Ishikawa (cell line): ENCODE measurements at regions not wholly inside any gene's neighbourhood (a gene's known extent, or its start where the extent isn't known, plus 50 kb on each side); places are given as distances from the start of the nearest gene placed in this dataset.

Experiments
- CEBPB ChIP-seq: IDR thresholded peaks from 2 replicates; pipeline ENCODE4 v1.6.1; 2012
- CREB1 ChIP-seq: IDR thresholded peaks from 2 replicates; pipeline ENCODE4 v1.6.1; 2012; ENCODE audit warnings: low read depth
- EGR1 ChIP-seq: IDR thresholded peaks from 2 replicates; pipeline ENCODE4 v1.6.1; 2012
- EP300 ChIP-seq: IDR thresholded peaks from 2 replicates; pipeline ENCODE4 v1.6.1; 2012; ENCODE audit warnings: borderline replicate concordance
- FOXM1 ChIP-seq: IDR thresholded peaks from 2 replicates; pipeline ENCODE4 v1.6.1; 2012; ENCODE audit warnings: low read depth, borderline replicate concordance
- MAX ChIP-seq: IDR thresholded peaks from 2 replicates; pipeline ENCODE4 v1.6.1; 2012
- NFIC ChIP-seq: IDR thresholded peaks from 2 replicates; pipeline ENCODE4 v1.6.1; 2012
- RAD21 ChIP-seq: IDR thresholded peaks from 2 replicates; pipeline ENCODE4 v1.6.1; 2012; ENCODE audit warnings: low read depth
- REST ChIP-seq: IDR thresholded peaks from 2 replicates; pipeline ENCODE4 v1.6.1; 2012; ENCODE audit warnings: low read depth, mild to moderate bottlenecking
- TAF1 ChIP-seq: IDR thresholded peaks from 2 replicates; pipeline ENCODE4 v1.6.1; 2012; ENCODE audit warnings: low read depth, mild to moderate bottlenecking
- TCF12 ChIP-seq: IDR thresholded peaks from 2 replicates; pipeline ENCODE4 v1.6.1; 2012; ENCODE audit warnings: low read depth
- TEAD4 ChIP-seq: IDR thresholded peaks from 2 replicates; pipeline ENCODE4 v1.6.1; 2012
- USF1 ChIP-seq: IDR thresholded peaks from 2 replicates; pipeline ENCODE4 v1.6.1; 2012
- YY1 ChIP-seq: IDR thresholded peaks from 2 replicates; pipeline ENCODE4 v1.6.1; 2012; ENCODE audit warnings: low read depth
- ZBTB7A ChIP-seq: IDR thresholded peaks from 2 replicates; pipeline ENCODE4 v1.6.1; 2012; ENCODE audit warnings: low read depth

GRCh38 chr3:159679900-159680299 lies 308.7 kb upstream of the IL12A start:
- TF ChIP-seq FOXM1 (no peak), NFIC (no peak), TAF1 (no peak), YY1 (no peak), ZBTB7A (no peak), REST (no peak), TEAD4 (no peak)

GRCh38 chr3:159685801-159686200 lies 302.8 kb upstream of the IL12A start:
- TF ChIP-seq USF1 (no peak), EP300 (no peak), RAD21 (no peak), ZBTB7A (no peak), REST (no peak), FOXM1 (no peak), TAF1 (no peak), EGR1 (no peak), NFIC (no peak), CEBPB (no peak), MAX (no peak), CREB1 (no peak), TCF12 (no peak), YY1 (no peak), TEAD4 (no peak)

GRCh38 chr3:159693226-159693625 lies 295.4 kb upstream of the IL12A start:
- TF ChIP-seq USF1 (no peak), EGR1 (no peak), TAF1 (no peak), ZBTB7A (no peak), YY1 (no peak)

GRCh38 chr3:159711560-159712333 lies 276.9 kb upstream of the IL12A start:
- TF ChIP-seq TCF12 (no peak), NFIC (no peak), USF1 (no peak), CREB1 (no peak), FOXM1 (no peak), TEAD4 (no peak), EP300 (no peak)

GRCh38 chr3:159721324-159721723 lies 267.3 kb upstream of the IL12A start:
- TF ChIP-seq EGR1 = no peak
- TF ChIP-seq CEBPB = no peak
- no peak for TF ChIP-seq ZBTB7A
- TF ChIP-seq REST = no peak
- TF ChIP-seq FOXM1 = no peak
- no peak for TF ChIP-seq CREB1
- no peak for TF ChIP-seq TEAD4
- TF ChIP-seq EP300 = no peak
- TF ChIP-seq USF1 = no peak
- no peak for TF ChIP-seq MAX
- no peak for TF ChIP-seq YY1
- no peak for TF ChIP-seq RAD21
- no peak for TF ChIP-seq TCF12
- no peak for TF ChIP-seq TAF1
- no peak for TF ChIP-seq NFIC
